ENCODE measurements at regions not wholly inside any gene's neighbourhood (a gene's known extent, or its start where the extent isn't known, plus 50 kb on each side); places are given as distances from the start of the nearest gene placed in this dataset.
"Not testable (repeated sequence)": the region's sequence is repeated elsewhere in the genome, so short reads cannot be mapped to it uniquely, and the experiment has no call there.

GRCh38 chr2:95767531-95767930, 175.7 kb downstream of the TRIM43 start:
- POLR2A ChIA-PET (ENCODE audit: unreplicated experiment); BruUV-seq (replicated peaks); ATAC-seq (ENCODE audit: low read depth); H2BK20ac ChIP-seq (ENCODE audit: low read depth, low read length); DNase-seq; H3K56ac ChIP-seq (ENCODE audit: extremely low read depth, insufficient read depth, low read length); H3K36me3 ChIP-seq (ENCODE audit: control insufficient read depth, insufficient read depth, low read length); H3K9me1 ChIP-seq (ENCODE audit: insufficient read depth, low read length); H2AK5ac ChIP-seq (ENCODE audit: low read depth, low read length); H3K23ac ChIP-seq (ENCODE audit: low read depth, low read length); H3K9me3 ChIP-seq (ENCODE audit: control insufficient read depth, insufficient read depth, low read length); CTCF ChIA-PET; H3K79me1 ChIP-seq (ENCODE audit: low read depth in 1 of 2, low read length in 2 of 2); H2BK15ac ChIP-seq (ENCODE audit: low read depth, low read length); H4K5ac ChIP-seq (ENCODE audit: low read depth, low read length); H3K14ac ChIP-seq (replicated peaks; ENCODE audit: low read depth, low read length); H3K4me1 ChIP-seq (ENCODE audit: control insufficient read depth, insufficient read depth, low read length); H3K18ac ChIP-seq (ENCODE audit: low read depth, low read length); H2AFZ ChIP-seq (replicated peaks; ENCODE audit: low read length, poor library complexity); intact Hi-C loops (cut with micrococcal nuclease); H2BK120ac ChIP-seq (ENCODE audit: low read depth, low read length); H3K4me3 ChIP-seq (ENCODE audit: insufficient read depth, low read depth, low read length); H3K4me2 ChIP-seq (ENCODE audit: low read depth, low read length); H3K9ac ChIP-seq (ENCODE audit: low read depth, low read length); in situ Hi-C loops (cut with MboI; ENCODE audit: low sequenced_read_pairs); H4K91ac ChIP-seq (ENCODE audit: insufficient read depth, low read depth, low read length); H3K4ac ChIP-seq (ENCODE audit: low read depth, low read length); dilution Hi-C loops (cut with HindIII; ENCODE audit: low sequenced_read_pairs, unreplicated experiment); H4K20me1 ChIP-seq (ENCODE audit: insufficient read depth, low read length); H2BK5ac ChIP-seq (ENCODE audit: low read depth, low read length, poor library complexity, severe bottlenecking); H3K27me3 ChIP-seq (ENCODE audit: control insufficient read depth, insufficient read depth, low read length); H3K27ac ChIP-seq (ENCODE audit: insufficient read depth, low read length); H2AK9ac ChIP-seq (replicated peaks; ENCODE audit: low read depth, low read length, poor library complexity); H4K8ac ChIP-seq (ENCODE audit: low read depth in 2 of 2, low read length in 2 of 2): not testable (repeated sequence)
- 30% methylated on average over 2 of the region's 4 CpGs; no CpG with 5 or more reads in 1 of the 2 experiments for whole genome bisulfite sequencing, 2 experiments (ENCODE audit: extremely low coverage in 2 of 2, insufficient read length in 1 of 2)

- ATAC-seq (ENCODE audit: low read depth); H3K27ac ChIP-seq (ENCODE audit: insufficient read depth, low read length); in situ Hi-C loops (cut with MboI; ENCODE audit: low sequenced_read_pairs); POLR2A ChIA-PET (ENCODE audit: unreplicated experiment); H4K5ac ChIP-seq (ENCODE audit: low read depth, low read length); intact Hi-C loops (cut with micrococcal nuclease); H2BK5ac ChIP-seq (ENCODE audit: low read depth, low read length, poor library complexity, severe bottlenecking); H3K9ac ChIP-seq (ENCODE audit: low read depth, low read length); H3K36me3 ChIP-seq (ENCODE audit: control insufficient read depth, insufficient read depth, low read length); H3K4me3 ChIP-seq (ENCODE audit: insufficient read depth, low read depth, low read length); H3K14ac ChIP-seq (replicated peaks; ENCODE audit: low read depth, low read length); H3K9me1 ChIP-seq (ENCODE audit: insufficient read depth, low read length); H3K23ac ChIP-seq (ENCODE audit: low read depth, low read length); H4K91ac ChIP-seq (ENCODE audit: insufficient read depth, low read depth, low read length); DNase-seq; H2AK5ac ChIP-seq (ENCODE audit: low read depth, low read length); dilution Hi-C loops (cut with HindIII; ENCODE audit: low sequenced_read_pairs, unreplicated experiment); CTCF ChIA-PET; H4K20me1 ChIP-seq (ENCODE audit: insufficient read depth, low read length); H3K4me2 ChIP-seq (ENCODE audit: low read depth, low read length); H3K4me1 ChIP-seq (ENCODE audit: control insufficient read depth, insufficient read depth, low read length); H2BK120ac ChIP-seq (ENCODE audit: low read depth, low read length); H4K8ac ChIP-seq (ENCODE audit: low read depth in 2 of 2, low read length in 2 of 2); BruUV-seq (replicated peaks); H3K56ac ChIP-seq (ENCODE audit: extremely low read depth, insufficient read depth, low read length); H3K27me3 ChIP-seq (ENCODE audit: control insufficient read depth, insufficient read depth, low read length); H3K18ac ChIP-seq (ENCODE audit: low read depth, low read length); H3K9me3 ChIP-seq (ENCODE audit: control insufficient read depth, insufficient read depth, low read length); H2AK9ac ChIP-seq (replicated peaks; ENCODE audit: low read depth, low read length, poor library complexity); H2AFZ ChIP-seq (replicated peaks; ENCODE audit: low read length, poor library complexity); H2BK15ac ChIP-seq (ENCODE audit: low read depth, low read length); H3K4ac ChIP-seq (ENCODE audit: low read depth, low read length); H2BK20ac ChIP-seq (ENCODE audit: low read depth, low read length); H3K79me1 ChIP-seq (ENCODE audit: low read depth in 1 of 2, low read length in 2 of 2): not testable (repeated sequence)
- 40% methylated on average over 1 of the region's 3 CpGs; no CpG with 5 or more reads in 1 of the 2 experiments for WGBS, 2 experiments (ENCODE audit: extremely low coverage in 2 of 2, insufficient read length in 1 of 2)
These were observed 176.1 kb downstream of the TRIM43 start for GRCh38 chr2:95767950-95768349.
